H1 (cell line): ENCODE measurements at regions not wholly inside any gene's neighbourhood (a gene's known extent, or its start where the extent isn't known, plus 50 kb on each side); places are given as distances from the start of the nearest gene placed in this dataset.

Experiments
- CEBPB ChIP-seq: IDR thresholded peaks from 2 replicates; pipeline ENCODE4 v1.6.1; 2012; ENCODE audit warnings: low read depth, low read length
- CREB1 ChIP-seq: IDR thresholded peaks from 2 replicates; pipeline ENCODE4 v1.6.1; 2012; ENCODE audit warnings: inconsistent platforms
- EP300 ChIP-seq, 2 experiments: IDR thresholded peaks; 1 replicate in 1 of 2; 2 replicates in 1 of 2; pipeline ENCODE4 v1.6.1; 2011 to 2012; ENCODE audit warnings: low read depth in 2 of 2, low read length in 2 of 2, mild to moderate bottlenecking in 2 of 2, borderline replicate concordance in 1 of 2, inconsistent platforms in 1 of 2, moderate library complexity in 1 of 2
- POLR2A ChIP-seq, 2 experiments: IDR thresholded peaks; 1 replicate in 1 of 2; 2 replicates in 1 of 2; pipeline ENCODE4 v1.6.1; 2011; ENCODE audit warnings: low read depth in 2 of 2, low read length in 2 of 2, mild to moderate bottlenecking in 2 of 2; ENCODE audit errors: control extremely low read depth in 1 of 2
- RAD21 ChIP-seq, 2 experiments: IDR thresholded peaks in 1 of 2; conservative IDR thresholded peaks in 1 of 2; 2 replicates each; pipeline ENCODE4 v1.6.1; 2011; ENCODE audit warnings: low read depth in 2 of 2, low read length in 2 of 2, improper control_type of control experiment in 1 of 2, inconsistent platforms in 1 of 2, mild to moderate bottlenecking in 1 of 2, moderate library complexity in 1 of 2
- RNF2 ChIP-seq: fragments of 200-900, 300-1000 bp; sonication (generic); IDR thresholded peaks from 2 replicates; pipeline ENCODE4 v1.7.1; 2016; ENCODE audit warnings: borderline replicate concordance, low read depth, mild to moderate bottlenecking, antibody characterized with exemption, low read length; ENCODE audit not compliant: poor library complexity, severe bottlenecking; ENCODE audit errors: missing control alignments
- SIX5 ChIP-seq: IDR thresholded peaks from 2 replicates; pipeline ENCODE4 v1.6.1; 2011; ENCODE audit warnings: mild to moderate bottlenecking, low read depth, low read length
- TCF12 ChIP-seq: IDR thresholded peaks from 2 replicates; pipeline ENCODE4 v1.6.1; 2011; ENCODE audit warnings: low read depth, mild to moderate bottlenecking, low read length
- TF ChIP-seq, protein P1 (sequence below), 3 experiments: IDR thresholded peaks; 1 replicate in 2 of 3; 2 replicates in 1 of 3; pipeline versions ENCODE4 v1.5.1 to v1.6.1; 2011; ENCODE audit warnings: low read length in 3 of 3, mild to moderate bottlenecking in 3 of 3, inconsistent platforms in 2 of 3, low read depth in 1 of 3, moderate library complexity in 1 of 3; ENCODE audit not compliant: insufficient read depth in 1 of 3; ENCODE audit errors: control extremely low read depth in 1 of 3

DNA sequence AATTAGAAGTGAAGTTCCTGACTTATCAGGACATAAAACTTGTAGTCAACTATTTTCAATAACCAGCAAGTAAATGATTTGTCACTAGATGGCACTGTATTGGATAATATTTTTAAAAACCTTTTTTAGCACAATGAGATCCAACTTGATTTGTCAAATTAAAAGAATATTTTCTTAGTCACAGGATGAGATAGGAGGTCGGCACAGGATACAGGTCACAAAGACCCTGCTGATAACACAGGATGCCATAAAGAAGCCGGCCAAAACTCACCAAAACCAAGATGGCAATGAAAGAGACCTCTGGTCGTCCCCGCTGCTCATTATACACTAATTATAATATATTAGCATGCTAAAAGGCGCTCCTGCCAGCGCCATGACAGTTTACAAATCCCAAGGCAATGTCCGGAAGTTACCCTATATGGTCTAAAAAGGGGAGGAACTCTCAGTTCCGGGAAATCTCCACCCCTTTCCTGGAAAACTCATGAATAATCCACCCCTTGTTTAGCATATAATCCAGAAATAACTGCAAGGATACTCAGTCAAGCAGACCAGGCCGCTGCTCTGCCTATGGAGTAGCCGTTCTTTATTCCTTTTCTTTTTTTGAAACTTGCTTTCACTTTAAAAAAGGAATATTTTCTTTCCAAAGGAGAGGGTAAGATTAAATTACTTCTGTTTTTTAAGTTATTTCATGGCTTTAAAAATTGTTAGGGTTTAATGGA is 255.7 kb upstream of the MKLN1 start:
- TF ChIP-seq RNF2, result no peak
- TF ChIP-seq, protein P1, sequence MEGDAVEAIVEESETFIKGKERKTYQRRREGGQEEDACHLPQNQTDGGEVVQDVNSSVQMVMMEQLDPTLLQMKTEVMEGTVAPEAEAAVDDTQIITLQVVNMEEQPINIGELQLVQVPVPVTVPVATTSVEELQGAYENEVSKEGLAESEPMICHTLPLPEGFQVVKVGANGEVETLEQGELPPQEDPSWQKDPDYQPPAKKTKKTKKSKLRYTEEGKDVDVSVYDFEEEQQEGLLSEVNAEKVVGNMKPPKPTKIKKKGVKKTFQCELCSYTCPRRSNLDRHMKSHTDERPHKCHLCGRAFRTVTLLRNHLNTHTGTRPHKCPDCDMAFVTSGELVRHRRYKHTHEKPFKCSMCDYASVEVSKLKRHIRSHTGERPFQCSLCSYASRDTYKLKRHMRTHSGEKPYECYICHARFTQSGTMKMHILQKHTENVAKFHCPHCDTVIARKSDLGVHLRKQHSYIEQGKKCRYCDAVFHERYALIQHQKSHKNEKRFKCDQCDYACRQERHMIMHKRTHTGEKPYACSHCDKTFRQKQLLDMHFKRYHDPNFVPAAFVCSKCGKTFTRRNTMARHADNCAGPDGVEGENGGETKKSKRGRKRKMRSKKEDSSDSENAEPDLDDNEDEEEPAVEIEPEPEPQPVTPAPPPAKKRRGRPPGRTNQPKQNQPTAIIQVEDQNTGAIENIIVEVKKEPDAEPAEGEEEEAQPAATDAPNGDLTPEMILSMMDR (IDR thresholded peaks at IDR 0.05; ENCODE audit: control extremely low read depth in 1 of 3, insufficient read depth in 1 of 3, low read depth in 1 of 3, low read length in 3 of 3), result no peak
- no peak for TF ChIP-seq CEBPB
- no peak for TF ChIP-seq EP300 (IDR thresholded peaks at IDR 0.05; ENCODE audit: borderline replicate concordance in 1 of 2, low read depth in 2 of 2, low read length in 2 of 2)
- TF ChIP-seq CREB1, result no peak
- no peak for TF ChIP-seq TCF12
- TF ChIP-seq POLR2A (IDR thresholded peaks at IDR 0.05; ENCODE audit: control extremely low read depth in 1 of 2, low read depth in 2 of 2, low read length in 2 of 2), result no peak
- TF ChIP-seq SIX5, result no peak
- no peak for TF ChIP-seq RAD21 (IDR thresholded peaks at IDR 0.05 in 1 of 2, conservative IDR thresholded peaks at IDR 0.05 in 1 of 2; ENCODE audit: low read depth in 2 of 2, low read length in 2 of 2)
